ENCODE measurements at regions not wholly inside any gene's neighbourhood (a gene's known extent, or its start where the extent isn't known, plus 50 kb on each side); places are given as distances from the start of the nearest gene placed in this dataset.

DNA sequence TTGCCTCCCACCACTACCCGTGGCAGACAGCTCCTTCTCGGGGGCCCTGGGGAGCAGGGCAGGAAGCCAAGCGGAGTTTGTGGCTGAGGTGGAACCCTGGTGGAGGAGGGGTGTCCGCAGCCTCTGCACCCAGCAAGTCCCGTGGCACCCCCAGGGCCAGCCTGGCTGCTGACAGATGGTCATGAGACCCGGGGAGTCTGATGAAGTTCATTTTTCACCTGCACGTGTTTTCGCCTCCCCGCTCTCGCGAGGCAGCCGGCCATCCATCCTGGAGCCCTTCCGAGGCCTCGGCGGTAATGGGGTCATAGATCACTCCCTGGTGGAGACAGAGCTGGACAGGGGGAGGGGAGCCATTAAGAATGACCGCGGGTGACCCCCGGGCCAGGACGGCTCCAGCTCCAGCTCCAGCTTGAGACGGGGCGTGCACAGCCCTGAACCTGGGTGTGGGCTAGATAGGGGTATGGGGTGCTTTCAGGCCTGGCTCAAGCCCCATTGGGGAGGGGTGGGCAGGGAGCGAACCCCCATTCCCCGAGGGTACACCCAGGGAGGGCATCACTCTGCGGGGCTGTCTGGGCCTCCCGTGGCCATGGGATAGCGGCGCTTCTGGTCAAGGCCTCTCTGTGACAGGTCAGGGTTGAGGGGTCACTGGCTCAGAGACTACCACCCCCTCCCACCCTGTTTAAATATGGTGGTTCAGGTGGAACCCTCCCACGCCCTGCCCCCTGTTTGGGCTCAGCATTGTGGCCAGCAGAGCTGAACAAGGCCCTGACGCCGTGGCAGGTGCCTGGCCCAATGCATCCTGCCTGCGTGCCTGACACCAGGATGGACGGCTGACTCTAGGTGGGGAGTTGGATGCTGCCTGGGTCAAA is 227.4 kb upstream of the GSE1 start (continued):
- TF ChIP-seq, protein P1, sequence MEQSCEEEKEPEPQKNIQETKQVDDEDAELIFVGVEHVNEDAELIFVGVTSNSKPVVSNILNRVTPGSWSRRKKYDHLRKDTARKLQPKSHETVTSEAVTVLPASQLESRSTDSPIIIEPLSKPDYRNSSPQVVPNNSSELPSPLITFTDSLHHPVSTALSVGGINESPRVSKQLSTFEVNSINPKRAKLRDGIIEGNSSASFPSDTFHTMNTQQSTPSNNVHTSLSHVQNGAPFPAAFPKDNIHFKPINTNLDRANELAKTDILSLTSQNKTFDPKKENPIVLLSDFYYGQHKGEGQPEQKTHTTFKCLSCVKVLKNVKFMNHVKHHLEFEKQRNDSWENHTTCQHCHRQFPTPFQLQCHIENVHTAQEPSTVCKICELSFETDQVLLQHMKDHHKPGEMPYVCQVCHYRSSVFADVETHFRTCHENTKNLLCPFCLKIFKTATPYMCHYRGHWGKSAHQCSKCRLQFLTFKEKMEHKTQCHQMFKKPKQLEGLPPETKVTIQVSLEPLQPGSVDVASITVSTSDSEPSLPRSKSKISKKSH (CRISPR knock-in tag; IDR thresholded peaks at IDR 0.05; ENCODE audit: borderline replicate concordance), result no peak
- TF ChIP-seq XBP1 (CRISPR knock-in tag; IDR thresholded peaks at IDR 0.05) (no peak), ZNF678 (CRISPR knock-in tag; IDR thresholded peaks at IDR 0.05) (no peak), HNF1A (IDR thresholded peaks at IDR 0.05; ENCODE audit: low read depth) (no peak), HNF1A (CRISPR knock-in tag; IDR thresholded peaks at IDR 0.05; ENCODE audit: borderline replicate concordance) (no peak), CCAR2 (optimal IDR thresholded peaks at IDR 0.05; ENCODE audit: low read depth, low read length) (no peak), HDAC1 (CRISPR knock-in tag; IDR thresholded peaks at IDR 0.05) (peak; percentile 61; the same call in 1 of the 2 replicates), HOXA3 (CRISPR knock-in tag; IDR thresholded peaks at IDR 0.05) (no peak), NBN (conservative IDR thresholded peaks at IDR 0.05) (no peak), ZNF101 (CRISPR knock-in tag; IDR thresholded peaks at IDR 0.05; ENCODE audit: borderline replicate concordance, low read depth) (no peak), ZFP90 (CRISPR knock-in tag; IDR thresholded peaks at IDR 0.05; ENCODE audit: borderline replicate concordance) (no peak), THAP9 (CRISPR knock-in tag; IDR thresholded peaks at IDR 0.05; ENCODE audit: borderline replicate concordance) (peak; percentile 41; the same call in 1 of the 2 replicates), ZFY (CRISPR knock-in tag; IDR thresholded peaks at IDR 0.05) (no peak), ZNF292 (CRISPR knock-in tag; IDR thresholded peaks at IDR 0.05; ENCODE audit: borderline replicate concordance, low read depth) (no peak), SUZ12 (IDR thresholded peaks at IDR 0.05; ENCODE audit: low read depth, low read length) (no peak), ZNF260 (CRISPR knock-in tag; IDR thresholded peaks at IDR 0.05; ENCODE audit: borderline replicate concordance, low read depth) (no peak), LBX2 (CRISPR knock-in tag; IDR thresholded peaks at IDR 0.05; ENCODE audit: borderline replicate concordance) (no peak)
- TF ChIP-seq, protein P2, sequence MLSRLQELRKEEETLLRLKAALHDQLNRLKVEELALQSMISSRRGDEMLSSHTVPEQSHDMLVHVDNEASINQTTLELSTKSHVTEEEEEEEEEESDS (CRISPR knock-in tag; IDR thresholded peaks at IDR 0.05; ENCODE audit: borderline replicate concordance), result no peak
- TF ChIP-seq, protein P3, sequence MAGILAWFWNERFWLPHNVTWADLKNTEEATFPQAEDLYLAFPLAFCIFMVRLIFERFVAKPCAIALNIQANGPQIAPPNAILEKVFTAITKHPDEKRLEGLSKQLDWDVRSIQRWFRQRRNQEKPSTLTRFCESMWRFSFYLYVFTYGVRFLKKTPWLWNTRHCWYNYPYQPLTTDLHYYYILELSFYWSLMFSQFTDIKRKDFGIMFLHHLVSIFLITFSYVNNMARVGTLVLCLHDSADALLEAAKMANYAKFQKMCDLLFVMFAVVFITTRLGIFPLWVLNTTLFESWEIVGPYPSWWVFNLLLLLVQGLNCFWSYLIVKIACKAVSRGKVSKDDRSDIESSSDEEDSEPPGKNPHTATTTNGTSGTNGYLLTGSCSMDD (CRISPR knock-in tag; IDR thresholded peaks at IDR 0.05), result no peak
